K562 (cell line): ENCODE measurements at regions not wholly inside any gene's neighbourhood (a gene's known extent, or its start where the extent isn't known, plus 50 kb on each side); places are given as distances from the start of the nearest gene placed in this dataset.

Experiments
- ELF1 ChIP-seq: fragments of 200-800 bp; sonication (Bioruptor generic); IDR thresholded peaks from 2 replicates; pipeline ENCODE4 v1.6.1; 2016; ENCODE audit warnings: missing genetic modification characterization, missing compliant biosample characterization
- ELK3 ChIP-seq: fragments of 450-650 bp; formaldehyde crosslinking; IDR thresholded peaks from 2 replicates; pipeline ENCODE4 v1.4.0; 2020; ENCODE audit warnings: mild to moderate bottlenecking
- POLR2AphosphoS5 ChIP-seq: IDR thresholded peaks from 2 replicates; pipeline ENCODE4 v1.6.1; 2011; ENCODE audit warnings: mild to moderate bottlenecking, low read depth, low read length, moderate library complexity; ENCODE audit not compliant: control insufficient read depth, insufficient read depth
- RCOR1 ChIP-seq, 2 experiments: IDR thresholded peaks; 2 replicates each; pipeline ENCODE4 v1.6.1; 2012; ENCODE audit warnings: low read depth in 2 of 2, low read length in 2 of 2, borderline replicate concordance in 1 of 2, improper control_type of control experiment in 1 of 2
- ZHX1 ChIP-seq: fragments of 150-350 bp; conservative IDR thresholded peaks from 2 replicates; pipeline ENCODE4 v1.6.1; 2014; ENCODE audit warnings: low read length

GRCh38 chr5:173472784-173473278, 143.6 kb downstream of the BOD1 start:
- no peak for TF ChIP-seq ZHX1
- TF ChIP-seq RCOR1 (IDR thresholded peaks at IDR 0.05; ENCODE audit: borderline replicate concordance in 1 of 2, low read depth in 2 of 2, low read length in 2 of 2): no peak
- TF ChIP-seq POLR2AphosphoS5: no peak
- TF ChIP-seq ELF1 (tag): no peak
- TF ChIP-seq ELK3 (CRISPR knock-in tag): no peak
